ENCODE measurements at regions not wholly inside any gene's neighbourhood (a gene's known extent, or its start where the extent isn't known, plus 50 kb on each side); places are given as distances from the start of the nearest gene placed in this dataset.

DNA sequence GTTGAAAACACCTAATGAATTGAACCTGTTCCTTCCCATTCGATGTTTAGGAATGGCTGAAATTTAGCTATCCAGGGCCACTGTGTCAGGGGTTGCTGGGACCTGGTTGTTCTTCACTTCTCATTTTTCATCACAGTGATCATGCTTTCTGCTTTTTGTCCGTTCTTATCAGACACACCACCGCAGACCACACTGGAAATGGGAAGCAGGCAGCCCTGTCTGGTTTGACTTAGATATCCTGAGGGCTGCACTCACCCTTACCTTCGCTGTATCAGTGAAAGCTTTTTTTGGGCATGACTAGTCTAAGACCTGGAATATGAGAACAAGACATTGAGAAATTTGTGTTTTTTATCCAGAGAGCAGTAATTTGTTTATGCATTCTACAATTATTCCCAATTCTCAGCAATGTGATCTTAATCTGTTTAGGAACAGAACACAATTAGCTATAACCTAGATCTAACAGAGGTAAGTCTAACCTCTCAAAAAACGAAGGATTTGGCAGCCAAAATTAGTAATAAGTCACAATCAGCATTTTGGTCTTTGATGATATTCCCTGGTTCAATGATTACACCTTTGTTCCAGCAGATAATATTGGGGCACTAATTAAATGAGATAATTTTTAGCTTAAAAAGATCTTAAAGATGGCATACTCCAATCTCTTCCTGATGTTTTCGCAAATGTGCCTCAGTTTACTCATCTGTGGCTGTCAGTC lies 126.0 kb upstream of the GOT2 start (continued):
- peak; percentile 94 for TF ChIP-seq CBFA2T2 (conservative IDR thresholded peaks at IDR 0.05)
- 0 out of 2 replicates have a peak, but pooled peaks have one; percentile 37 for TF ChIP-seq ZBED1 (IDR thresholded peaks at IDR 0.05)
- TF ChIP-seq KLF16 (IDR thresholded peaks at IDR 0.05) = peak; percentile 90
- no peak for TF ChIP-seq CHD1 (IDR thresholded peaks at IDR 0.05; ENCODE audit: low read length)
- TF ChIP-seq, protein P1, sequence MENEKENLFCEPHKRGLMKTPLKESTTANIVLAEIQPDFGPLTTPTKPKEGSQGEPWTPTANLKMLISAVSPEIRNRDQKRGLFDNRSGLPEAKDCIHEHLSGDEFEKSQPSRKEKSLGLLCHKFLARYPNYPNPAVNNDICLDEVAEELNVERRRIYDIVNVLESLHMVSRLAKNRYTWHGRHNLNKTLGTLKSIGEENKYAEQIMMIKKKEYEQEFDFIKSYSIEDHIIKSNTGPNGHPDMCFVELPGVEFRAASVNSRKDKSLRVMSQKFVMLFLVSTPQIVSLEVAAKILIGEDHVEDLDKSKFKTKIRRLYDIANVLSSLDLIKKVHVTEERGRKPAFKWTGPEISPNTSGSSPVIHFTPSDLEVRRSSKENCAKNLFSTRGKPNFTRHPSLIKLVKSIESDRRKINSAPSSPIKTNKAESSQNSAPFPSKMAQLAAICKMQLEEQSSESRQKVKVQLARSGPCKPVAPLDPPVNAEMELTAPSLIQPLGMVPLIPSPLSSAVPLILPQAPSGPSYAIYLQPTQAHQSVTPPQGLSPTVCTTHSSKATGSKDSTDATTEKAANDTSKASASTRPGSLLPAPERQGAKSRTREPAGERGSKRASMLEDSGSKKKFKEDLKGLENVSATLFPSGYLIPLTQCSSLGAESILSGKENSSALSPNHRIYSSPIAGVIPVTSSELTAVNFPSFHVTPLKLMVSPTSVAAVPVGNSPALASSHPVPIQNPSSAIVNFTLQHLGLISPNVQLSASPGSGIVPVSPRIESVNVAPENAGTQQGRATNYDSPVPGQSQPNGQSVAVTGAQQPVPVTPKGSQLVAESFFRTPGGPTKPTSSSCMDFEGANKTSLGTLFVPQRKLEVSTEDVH (IDR thresholded peaks at IDR 0.05; ENCODE audit: low read depth, partially characterized antibody) = peak; percentile 21
- TF ChIP-seq HDAC3 (IDR thresholded peaks at IDR 0.05; ENCODE audit: borderline replicate concordance, partially characterized antibody) = peak; percentile 62
- TF ChIP-seq NFATC3 (IDR thresholded peaks at IDR 0.05) = no peak
- TF ChIP-seq, protein P2, sequence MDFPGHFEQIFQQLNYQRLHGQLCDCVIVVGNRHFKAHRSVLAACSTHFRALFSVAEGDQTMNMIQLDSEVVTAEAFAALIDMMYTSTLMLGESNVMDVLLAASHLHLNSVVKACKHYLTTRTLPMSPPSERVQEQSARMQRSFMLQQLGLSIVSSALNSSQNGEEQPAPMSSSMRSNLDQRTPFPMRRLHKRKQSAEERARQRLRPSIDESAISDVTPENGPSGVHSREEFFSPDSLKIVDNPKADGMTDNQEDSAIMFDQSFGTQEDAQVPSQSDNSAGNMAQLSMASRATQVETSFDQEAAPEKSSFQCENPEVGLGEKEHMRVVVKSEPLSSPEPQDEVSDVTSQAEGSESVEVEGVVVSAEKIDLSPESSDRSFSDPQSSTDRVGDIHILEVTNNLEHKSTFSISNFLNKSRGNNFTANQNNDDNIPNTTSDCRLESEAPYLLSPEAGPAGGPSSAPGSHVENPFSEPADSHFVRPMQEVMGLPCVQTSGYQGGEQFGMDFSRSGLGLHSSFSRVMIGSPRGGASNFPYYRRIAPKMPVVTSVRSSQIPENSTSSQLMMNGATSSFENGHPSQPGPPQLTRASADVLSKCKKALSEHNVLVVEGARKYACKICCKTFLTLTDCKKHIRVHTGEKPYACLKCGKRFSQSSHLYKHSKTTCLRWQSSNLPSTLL (IDR thresholded peaks at IDR 0.05) = no peak
- TF ChIP-seq, protein P3, sequence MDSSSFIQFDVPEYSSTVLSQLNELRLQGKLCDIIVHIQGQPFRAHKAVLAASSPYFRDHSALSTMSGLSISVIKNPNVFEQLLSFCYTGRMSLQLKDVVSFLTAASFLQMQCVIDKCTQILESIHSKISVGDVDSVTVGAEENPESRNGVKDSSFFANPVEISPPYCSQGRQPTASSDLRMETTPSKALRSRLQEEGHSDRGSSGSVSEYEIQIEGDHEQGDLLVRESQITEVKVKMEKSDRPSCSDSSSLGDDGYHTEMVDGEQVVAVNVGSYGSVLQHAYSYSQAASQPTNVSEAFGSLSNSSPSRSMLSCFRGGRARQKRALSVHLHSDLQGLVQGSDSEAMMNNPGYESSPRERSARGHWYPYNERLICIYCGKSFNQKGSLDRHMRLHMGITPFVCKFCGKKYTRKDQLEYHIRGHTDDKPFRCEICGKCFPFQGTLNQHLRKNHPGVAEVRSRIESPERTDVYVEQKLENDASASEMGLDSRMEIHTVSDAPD (CRISPR knock-in tag; IDR thresholded peaks at IDR 0.05) = no peak
- TF ChIP-seq, protein P4, sequence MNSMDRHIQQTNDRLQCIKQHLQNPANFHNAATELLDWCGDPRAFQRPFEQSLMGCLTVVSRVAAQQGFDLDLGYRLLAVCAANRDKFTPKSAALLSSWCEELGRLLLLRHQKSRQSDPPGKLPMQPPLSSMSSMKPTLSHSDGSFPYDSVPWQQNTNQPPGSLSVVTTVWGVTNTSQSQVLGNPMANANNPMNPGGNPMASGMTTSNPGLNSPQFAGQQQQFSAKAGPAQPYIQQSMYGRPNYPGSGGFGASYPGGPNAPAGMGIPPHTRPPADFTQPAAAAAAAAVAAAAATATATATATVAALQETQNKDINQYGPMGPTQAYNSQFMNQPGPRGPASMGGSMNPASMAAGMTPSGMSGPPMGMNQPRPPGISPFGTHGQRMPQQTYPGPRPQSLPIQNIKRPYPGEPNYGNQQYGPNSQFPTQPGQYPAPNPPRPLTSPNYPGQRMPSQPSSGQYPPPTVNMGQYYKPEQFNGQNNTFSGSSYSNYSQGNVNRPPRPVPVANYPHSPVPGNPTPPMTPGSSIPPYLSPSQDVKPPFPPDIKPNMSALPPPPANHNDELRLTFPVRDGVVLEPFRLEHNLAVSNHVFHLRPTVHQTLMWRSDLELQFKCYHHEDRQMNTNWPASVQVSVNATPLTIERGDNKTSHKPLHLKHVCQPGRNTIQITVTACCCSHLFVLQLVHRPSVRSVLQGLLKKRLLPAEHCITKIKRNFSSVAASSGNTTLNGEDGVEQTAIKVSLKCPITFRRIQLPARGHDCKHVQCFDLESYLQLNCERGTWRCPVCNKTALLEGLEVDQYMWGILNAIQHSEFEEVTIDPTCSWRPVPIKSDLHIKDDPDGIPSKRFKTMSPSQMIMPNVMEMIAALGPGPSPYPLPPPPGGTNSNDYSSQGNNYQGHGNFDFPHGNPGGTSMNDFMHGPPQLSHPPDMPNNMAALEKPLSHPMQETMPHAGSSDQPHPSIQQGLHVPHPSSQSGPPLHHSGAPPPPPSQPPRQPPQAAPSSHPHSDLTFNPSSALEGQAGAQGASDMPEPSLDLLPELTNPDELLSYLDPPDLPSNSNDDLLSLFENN (IDR thresholded peaks at IDR 0.05; ENCODE audit: low read depth in 2 of 2, low read length in 2 of 2) = peak in 1 of 2 experiments; percentile 92; a peak in 2 of 4 replicates
- TF ChIP-seq RUNX1 (IDR thresholded peaks at IDR 0.05; ENCODE audit: low read depth) = peak; percentile 81; the same call in 1 of the 2 replicates
- TF ChIP-seq MED1 (CRISPR knock-in tag; IDR thresholded peaks at IDR 0.05; ENCODE audit: borderline replicate concordance) = no peak
- TF ChIP-seq RBFOX2 (IDR thresholded peaks at IDR 0.05; ENCODE audit: low read depth, low read length) = no peak
- peak; percentile 94 for TF ChIP-seq POLR2AphosphoS5 (IDR thresholded peaks at IDR 0.05; ENCODE audit: control insufficient read depth, insufficient read depth, low read depth, low read length)
- TF ChIP-seq, protein P5, sequence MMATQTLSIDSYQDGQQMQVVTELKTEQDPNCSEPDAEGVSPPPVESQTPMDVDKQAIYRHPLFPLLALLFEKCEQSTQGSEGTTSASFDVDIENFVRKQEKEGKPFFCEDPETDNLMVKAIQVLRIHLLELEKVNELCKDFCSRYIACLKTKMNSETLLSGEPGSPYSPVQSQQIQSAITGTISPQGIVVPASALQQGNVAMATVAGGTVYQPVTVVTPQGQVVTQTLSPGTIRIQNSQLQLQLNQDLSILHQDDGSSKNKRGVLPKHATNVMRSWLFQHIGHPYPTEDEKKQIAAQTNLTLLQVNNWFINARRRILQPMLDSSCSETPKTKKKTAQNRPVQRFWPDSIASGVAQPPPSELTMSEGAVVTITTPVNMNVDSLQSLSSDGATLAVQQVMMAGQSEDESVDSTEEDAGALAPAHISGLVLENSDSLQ (IDR thresholded peaks at IDR 0.05) = peak; percentile 59
- TF ChIP-seq, protein P6, sequence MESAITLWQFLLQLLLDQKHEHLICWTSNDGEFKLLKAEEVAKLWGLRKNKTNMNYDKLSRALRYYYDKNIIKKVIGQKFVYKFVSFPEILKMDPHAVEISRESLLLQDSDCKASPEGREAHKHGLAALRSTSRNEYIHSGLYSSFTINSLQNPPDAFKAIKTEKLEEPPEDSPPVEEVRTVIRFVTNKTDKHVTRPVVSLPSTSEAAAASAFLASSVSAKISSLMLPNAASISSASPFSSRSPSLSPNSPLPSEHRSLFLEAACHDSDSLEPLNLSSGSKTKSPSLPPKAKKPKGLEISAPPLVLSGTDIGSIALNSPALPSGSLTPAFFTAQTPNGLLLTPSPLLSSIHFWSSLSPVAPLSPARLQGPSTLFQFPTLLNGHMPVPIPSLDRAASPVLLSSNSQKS (CRISPR knock-in tag; IDR thresholded peaks at IDR 0.05) = no peak
